WERI-Rb-1 (cell line): ENCODE measurements at regions not wholly inside any gene's neighbourhood (a gene's known extent, or its start where the extent isn't known, plus 50 kb on each side); places are given as distances from the start of the nearest gene placed in this dataset.
"Not testable (repeated sequence)": the region's sequence is repeated elsewhere in the genome, so short reads cannot be mapped to it uniquely, and the experiment has no call there.

Source experiments
- DNase-seq: peaks from one replicate; pipeline ENCODE4 v3.0.0-alpha.2; 2020
- H3K27ac ChIP-seq: fragments of 250-450 bp; sonication (Bioruptor Pico); 2 replicates; pipeline ENCODE4 v1.5.1; 2020; ENCODE audit warnings: mild to moderate bottlenecking, moderate library complexity
- H3K27me3 ChIP-seq: fragments of 250-450 bp; sonication (Bioruptor Pico); 2 replicates; pipeline ENCODE4 v1.5.1; 2021; ENCODE audit warnings: mild to moderate bottlenecking, low read depth, moderate library complexity; ENCODE audit not compliant: insufficient read depth, severe bottlenecking
- H3K36me3 ChIP-seq: fragments of 250-450 bp; sonication (Bioruptor Pico); 2 replicates; pipeline ENCODE4 v1.5.1; 2020; ENCODE audit warnings: mild to moderate bottlenecking, moderate library complexity
- H3K4me3 ChIP-seq: 2 replicates; pipeline ENCODE4 v1.5.1; 2011; ENCODE audit warnings: low read depth, mild to moderate bottlenecking, control low read depth, low read length
- H3K9me3 ChIP-seq: fragments of 250-450 bp; sonication (Bioruptor Pico); 2 replicates; pipeline ENCODE4 v1.5.1; 2021; ENCODE audit warnings: mild to moderate bottlenecking, moderate library complexity; ENCODE audit not compliant: severe bottlenecking
- CTCF ChIP-seq: IDR thresholded peaks from 2 replicates; pipeline ENCODE4 v1.5.1; 2011; ENCODE audit warnings: low read depth, mild to moderate bottlenecking, control low read depth, inconsistent platforms, low read length

GRCh38 chr5:123701511-123702200 lies 189.7 kb downstream of the CSNK1G3 start:
- Histone ChIP-seq H3K9me3 (no peaks in the 10 kb centered on the region), H3K36me3 (no peaks in the 10 kb centered on the region), H3K27ac (no peak overlapping the region), H3K4me3 (no peak overlapping the region), H3K27me3 (no peaks in the 10 kb centered on the region)
- TF ChIP-seq CTCF, result no peak
- DNase-seq, result no peak

- Histone ChIP-seq H3K27ac (no peak overlapping the region), H3K36me3 (no peaks in the 10 kb centered on the region), H3K9me3 (no peaks in the 10 kb centered on the region), H3K4me3 (no peak overlapping the region), H3K27me3 (no peaks in the 10 kb centered on the region)
- no peak for TF ChIP-seq CTCF
- no peak for DNase-seq
Measured at GRCh38 chr5:123700624-123701287, 188.8 kb downstream of the CSNK1G3 start.

DNA sequence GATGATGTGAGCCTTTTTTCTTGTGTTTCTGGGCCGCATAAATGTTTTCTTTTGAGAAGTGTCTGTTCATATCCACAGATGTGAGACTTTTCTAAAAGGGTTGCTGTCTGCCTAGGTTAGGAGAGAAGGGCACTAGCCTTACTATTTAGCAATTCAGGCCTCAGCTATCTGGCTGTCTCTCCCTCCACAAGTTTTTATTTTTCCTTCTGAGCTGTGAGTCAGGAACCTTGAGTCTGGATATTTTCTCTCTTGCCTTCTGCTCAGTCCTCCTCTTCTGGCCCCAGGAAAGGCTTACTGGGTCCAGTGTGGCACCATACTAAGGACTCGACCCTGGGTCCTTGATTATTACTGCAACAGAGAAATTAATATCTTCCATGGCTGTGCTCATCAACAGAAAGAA lies 187.6 kb downstream of the CSNK1G3 start:
- TF ChIP-seq CTCF, result no peak
- Histone ChIP-seq H3K9me3 (no peaks in the 10 kb centered on the region), H3K36me3 (no peaks in the 10 kb centered on the region), H3K27me3 (no peaks in the 10 kb centered on the region), H3K27ac (no peak overlapping the region), H3K4me3 (no peak overlapping the region)
- no peak for DNase-seq

GRCh38 chr5:123698937-123699336 lies 187.0 kb downstream of the CSNK1G3 start:
- not testable (repeated sequence) for H3K27ac ChIP-seq, H3K36me3 ChIP-seq, H3K27me3 ChIP-seq, DNase-seq, H3K4me3 ChIP-seq, H3K9me3 ChIP-seq

DNA sequence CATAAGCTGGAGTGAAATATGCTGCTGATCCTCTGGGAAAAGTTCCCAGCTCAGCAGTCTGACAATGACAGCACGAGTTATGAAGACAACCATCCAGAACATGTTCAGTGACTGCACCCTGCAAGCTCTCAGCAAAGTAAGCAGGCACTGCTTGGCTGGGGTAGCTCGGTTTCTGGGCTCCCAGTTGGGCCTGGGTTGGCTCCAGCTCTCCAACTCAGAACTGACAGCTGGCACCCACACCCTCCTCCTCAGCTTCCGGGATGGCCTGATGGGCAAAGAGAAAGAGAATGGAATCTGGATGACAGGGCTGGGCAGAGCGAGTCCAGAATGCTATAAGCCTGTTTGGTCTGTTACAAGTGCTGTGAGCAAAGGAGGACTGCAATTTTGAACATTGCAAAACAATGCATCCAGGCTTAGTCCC lies 185.0 kb downstream of the CSNK1G3 start:
- H3K36me3 ChIP-seq, result no peaks in the 10 kb centered on the region
- H3K27me3 ChIP-seq, result no peaks in the 10 kb centered on the region
- H3K9me3 ChIP-seq, result no peaks in the 10 kb centered on the region
- H3K27ac ChIP-seq, result no peak overlapping the region
- no peak overlapping the region for H3K4me3 ChIP-seq
- no peak for TF ChIP-seq CTCF
- no peak for DNase-seq

GRCh38 chr5:123690821-123691220 lies 178.8 kb downstream of the CSNK1G3 start:
- H3K27me3 ChIP-seq, result no peaks in the 10 kb centered on the region
- DNase-seq, result no peak
- H3K36me3 ChIP-seq, result no peaks in the 10 kb centered on the region
- H3K9me3 ChIP-seq, result no peaks in the 10 kb centered on the region
- H3K4me3 ChIP-seq, result no peak overlapping the region
- TF ChIP-seq CTCF, result no peak
- H3K27ac ChIP-seq, result no peak overlapping the region
